Brain microvascular endothelial cell (primary cell): ENCODE measurements at regions not wholly inside any gene's neighbourhood (a gene's known extent, or its start where the extent isn't known, plus 50 kb on each side); places are given as distances from the start of the nearest gene placed in this dataset.
"Not testable (repeated sequence)": the region's sequence is repeated elsewhere in the genome, so short reads cannot be mapped to it uniquely, and the experiment has no call there.

ENCODE experiments used
- DNase-seq: peaks from one replicate; pipeline ENCODE4 v3.0.0-alpha.2; 2020
- H3K27ac ChIP-seq: fragments of 250-450 bp; sonication (Bioruptor Pico); 2 replicates; pipeline ENCODE4 v1.5.1; 2020; ENCODE audit warnings: mild to moderate bottlenecking, moderate library complexity
- H3K27me3 ChIP-seq: fragments of 250-450 bp; sonication (Bioruptor Pico); replicated peaks from 2 replicates; pipeline ENCODE4 v1.5.1; 2020; ENCODE audit warnings: mild to moderate bottlenecking
- H3K36me3 ChIP-seq: fragments of 250-450 bp; sonication (Bioruptor Pico); replicated peaks from 2 replicates; pipeline ENCODE4 v1.5.1; 2020; ENCODE audit warnings: mild to moderate bottlenecking
- H3K4me3 ChIP-seq: 2 replicates; pipeline ENCODE4 v1.5.1; 2011; ENCODE audit warnings: low read depth, mild to moderate bottlenecking, control low read depth, low read length, moderate library complexity
- CTCF ChIP-seq: IDR thresholded peaks from 2 replicates; pipeline ENCODE4 v1.5.1; 2011; ENCODE audit warnings: low read depth, mild to moderate bottlenecking, moderate library complexity, low read length, control low read depth, inconsistent platforms; ENCODE audit errors: missing control alignments
- in situ Hi-C: cut with HindIII; loops from 2 replicates; pipeline ENCODE4 v1.10.0; 2017; ENCODE audit warnings: low sequenced_read_pairs, low pct_ligation_motif_present

GRCh38 chr4:171342646-171343045, 470.6 kb upstream of the GALNTL6 start:
- no peaks in the 10 kb centered on the region for H3K27me3 ChIP-seq
- DNase-seq = no peak
- no peak overlapping the region for H3K4me3 ChIP-seq
- no peak for TF ChIP-seq CTCF
- no peak overlapping the region for H3K27ac ChIP-seq
- in situ Hi-C loops = no loop called here
- H3K36me3 ChIP-seq = no peaks in the 10 kb centered on the region

GRCh38 chr4:171340258-171340657, 472.9 kb upstream of the GALNTL6 start:
- no peak for TF ChIP-seq CTCF
- no peak for DNase-seq
- Histone ChIP-seq H3K4me3 (no peak overlapping the region), H3K36me3 (no peaks in the 10 kb centered on the region), H3K27me3 (no peaks in the 10 kb centered on the region), H3K27ac (no peak overlapping the region)
- in situ Hi-C loops = no loop called here

- no peaks in the 10 kb centered on the region for H3K36me3 ChIP-seq
- no peak overlapping the region for H3K27ac ChIP-seq
- no peak overlapping the region for H3K4me3 ChIP-seq
- in situ Hi-C loops = no loop called here
- H3K27me3 ChIP-seq = no peaks in the 10 kb centered on the region
- no peak for DNase-seq
- TF ChIP-seq CTCF = no peak
Observed at GRCh38 chr4:171334549-171334948, 478.7 kb upstream of the GALNTL6 start.

- Histone ChIP-seq H3K4me3 (no peak overlapping the region), H3K36me3 (no peaks in the 10 kb centered on the region), H3K27me3 (no peaks in the 10 kb centered on the region), H3K27ac (no peak overlapping the region)
- in situ Hi-C loops = no loop called here
- TF ChIP-seq CTCF = no peak
- DNase-seq = no peak
Observed at GRCh38 chr4:171308661-171309060, 504.5 kb upstream of the GALNTL6 start.

GRCh38 chr4:171298048-171298718, 515.0 kb upstream of the GALNTL6 start:
- H3K27ac ChIP-seq, H3K36me3 ChIP-seq, H3K27me3 ChIP-seq, in situ Hi-C loops, DNase-seq, H3K4me3 ChIP-seq: not testable (repeated sequence)

GRCh38 chr4:171288816-171289432, 524.3 kb upstream of the GALNTL6 start:
- no peak for TF ChIP-seq CTCF
- no peak for DNase-seq
- no peak overlapping the region for H3K27ac ChIP-seq
- no peaks in the 10 kb centered on the region for H3K36me3 ChIP-seq
- no peak overlapping the region for H3K4me3 ChIP-seq
- no peaks in the 10 kb centered on the region for H3K27me3 ChIP-seq
- in situ Hi-C loops = no loop called here
